H1 (cell line): ENCODE measurements at regions not wholly inside any gene's neighbourhood (a gene's known extent, or its start where the extent isn't known, plus 50 kb on each side); places are given as distances from the start of the nearest gene placed in this dataset.
"Not testable (repeated sequence)": the region's sequence is repeated elsewhere in the genome, so short reads cannot be mapped to it uniquely, and the experiment has no call there.

ENCODE experiments used
- CTCF ChIA-PET: fragments of 300-600 bp; sonication (Branson Sonifier 250); formaldehyde crosslinking; loops from one replicate; lab custom pipeline; 2021; ENCODE audit not compliant: partially characterized antibody; lab: Charles Lee
- POLR2A ChIA-PET: fragments of 300-600 bp; sonication (Branson Sonifier 250); formaldehyde crosslinking; loops from one replicate; lab custom pipeline; 2021; ENCODE audit warnings: inconsistent platforms; ENCODE audit not compliant: partially characterized antibody; lab: Charles Lee
- DNase-seq, 2 experiments: peaks; one replicate each; pipeline versions ENCODE4 v3.0.0 to v3.0.0-alpha.2; 2010 to 2022; ENCODE audit warnings: low spot score in 2 of 2, low read depth in 1 of 2, mixed read lengths in 1 of 2
- FAIRE-seq: peaks from 2 replicates; lab custom pipeline; 2011; peaks lifted over from hg19 to GRCh38; lab: Jason Lieb, UNC
- H2AFZ ChIP-seq: 2 replicates; pipeline ENCODE4 v1.8.1; 2012; ENCODE audit warnings: low read length, inconsistent platforms
- H2AK5ac ChIP-seq: 2 replicates; pipeline ENCODE4 v1.6.1; 2013; ENCODE audit warnings: low read depth, low read length
- H2BK120ac ChIP-seq: replicated peaks from 2 replicates; pipeline ENCODE3; 2013; ENCODE audit warnings: low read depth, low read length, inconsistent platforms
- H2BK12ac ChIP-seq: 2 replicates; pipeline ENCODE4 v1.6.1; 2013; ENCODE audit warnings: low read depth, low read length
- H2BK15ac ChIP-seq: 2 replicates; pipeline ENCODE4 v1.6.1; 2013; ENCODE audit warnings: low read length
- H2BK20ac ChIP-seq: 2 replicates; pipeline ENCODE4 v1.6.1; 2013; ENCODE audit warnings: low read length
- H2BK5ac ChIP-seq: 2 replicates; pipeline ENCODE4 v1.6.1; 2013; ENCODE audit warnings: low read depth, low read length
- H3K14ac ChIP-seq: 2 replicates; pipeline ENCODE4 v1.6.1; 2013; ENCODE audit warnings: inconsistent platforms; ENCODE audit not compliant: insufficient read length
- H3K18ac ChIP-seq: 2 replicates; pipeline ENCODE4 v1.6.1; 2013; ENCODE audit warnings: low read length; ENCODE audit errors: extremely low read depth
- H3K23ac ChIP-seq: 2 replicates; pipeline ENCODE4 v1.6.1; 2013; ENCODE audit warnings: inconsistent platforms; ENCODE audit not compliant: insufficient read length
- H3K23me2 ChIP-seq: 2 replicates; pipeline ENCODE4 v1.6.1; 2013; ENCODE audit warnings: low read depth, low read length
- H3K27ac ChIP-seq: 2 replicates; pipeline ENCODE4 v1.6.1; 2011; ENCODE audit warnings: low read depth, low read length, inconsistent platforms
- H3K27me3 ChIP-seq, 4 experiments: replicated peaks in 1 of 4; 1 replicate in 1 of 4; 2 replicates in 3 of 4; pipeline versions ENCODE4 v1.6.1 to v1.8.1; 2011 to 2013; ENCODE audit warnings: low read length in 3 of 4, mild to moderate bottlenecking in 3 of 4, inconsistent platforms in 2 of 4, mixed read lengths in 2 of 4, moderate library complexity in 1 of 4; ENCODE audit not compliant: control insufficient read depth in 3 of 4, insufficient read depth in 3 of 4; ENCODE audit errors: extremely low read depth in 1 of 4
- H3K36me3 ChIP-seq, 4 experiments: 2 replicates each; pipeline versions ENCODE4 v1.6.1 to v1.8.1; 2011 to 2013; ENCODE audit warnings: mild to moderate bottlenecking in 4 of 4, low read length in 3 of 4, moderate library complexity in 2 of 4, control low read depth in 1 of 4, inconsistent platforms in 1 of 4; ENCODE audit not compliant: insufficient read depth in 4 of 4, control insufficient read depth in 2 of 4
- H3K4ac ChIP-seq: replicated peaks from 2 replicates; pipeline ENCODE3; 2013; ENCODE audit warnings: low read length, low read depth, mixed read lengths, inconsistent platforms; ENCODE audit not compliant: insufficient read length
- H3K4me1 ChIP-seq, 4 experiments: replicated peaks in 1 of 4; 1 replicate in 1 of 4; 2 replicates in 3 of 4; pipeline versions ENCODE4 v1.6.1 to v1.8.1; 2011 to 2013; ENCODE audit warnings: low read length in 3 of 4, inconsistent platforms in 2 of 4, mixed read lengths in 1 of 4; ENCODE audit not compliant: insufficient read depth in 4 of 4, control insufficient read depth in 3 of 4
- H3K4me2 ChIP-seq, 2 experiments: 2 replicates each; pipeline versions ENCODE4 v1.6.1 to v1.8.1; 2011 to 2013; ENCODE audit warnings: low read depth in 2 of 2, low read length in 2 of 2, control low read depth in 1 of 2, inconsistent platforms in 1 of 2, mild to moderate bottlenecking in 1 of 2; ENCODE audit not compliant: insufficient read depth in 1 of 2
- H3K4me3 ChIP-seq, 4 experiments: fragments of 200-600, 300-600 bp in 1 of 4; sonication (generic), shearing (Covaris generic), sonication (Bioruptor Twin) in 1 of 4; 2 replicates each; pipeline versions ENCODE4 v1.5.1 to v1.8.1; 2011 to 2016; ENCODE audit warnings: low read length in 4 of 4, low read depth in 3 of 4, control low read depth in 2 of 4, inconsistent platforms in 2 of 4, mild to moderate bottlenecking in 2 of 4, mixed read lengths in 1 of 4, moderate library complexity in 1 of 4; ENCODE audit not compliant: insufficient read depth in 2 of 4; ENCODE audit errors: extremely low read depth in 1 of 4
- H3K56ac ChIP-seq: replicated peaks from 2 replicates; pipeline ENCODE3; 2013; ENCODE audit warnings: low read depth, mild to moderate bottlenecking, mixed read lengths, low read length, inconsistent platforms; ENCODE audit not compliant: insufficient read length
- H3K79me1 ChIP-seq: 2 replicates; pipeline ENCODE4 v1.6.1; 2013; ENCODE audit warnings: low read depth, low read length, control low read depth
- H3K79me2 ChIP-seq, 2 experiments: 2 replicates each; pipeline versions ENCODE4 v1.6.1 to v1.8.1; 2012 to 2013; ENCODE audit warnings: low read length in 2 of 2, mild to moderate bottlenecking in 2 of 2, inconsistent platforms in 1 of 2; ENCODE audit not compliant: insufficient read depth in 2 of 2, control insufficient read depth in 1 of 2
- H3K9ac ChIP-seq, 4 experiments: replicated peaks in 1 of 4; 1 replicate in 1 of 4; 2 replicates in 3 of 4; pipeline versions ENCODE4 v1.6.1 to v1.8.1; 2011 to 2013; ENCODE audit warnings: low read depth in 3 of 4, low read length in 3 of 4, control low read depth in 2 of 4, mild to moderate bottlenecking in 2 of 4, moderate library complexity in 2 of 4, inconsistent platforms in 1 of 4; ENCODE audit errors: extremely low read depth in 1 of 4
- H3K9me3 ChIP-seq, 2 experiments: 2 replicates each; pipeline versions ENCODE4 v1.6.1 to v1.8.1; 2012 to 2013; ENCODE audit warnings: mild to moderate bottlenecking in 2 of 2, moderate library complexity in 2 of 2, control low read depth in 1 of 2, inconsistent platforms in 1 of 2, low read depth in 1 of 2, low read length in 1 of 2, mixed read lengths in 1 of 2; ENCODE audit not compliant: insufficient read depth in 2 of 2
- H4K20me1 ChIP-seq, 2 experiments: replicated peaks in 1 of 2; 2 replicates each; pipeline versions ENCODE3 to v1.8.1; 2011 to 2013; ENCODE audit warnings: inconsistent platforms in 2 of 2, low read length in 2 of 2, mild to moderate bottlenecking in 1 of 2; ENCODE audit not compliant: insufficient read depth in 2 of 2, control insufficient read depth in 1 of 2
- H4K5ac ChIP-seq: 2 replicates; pipeline ENCODE4 v1.6.1; 2013; ENCODE audit warnings: low read length, low read depth, mixed read lengths, inconsistent platforms; ENCODE audit not compliant: insufficient read length
- H4K8ac ChIP-seq: 2 replicates; pipeline ENCODE4 v1.8.0; 2013; ENCODE audit warnings: mild to moderate bottlenecking, moderate library complexity, low read length, inconsistent platforms; ENCODE audit not compliant: insufficient read depth; ENCODE audit errors: extremely low read depth
- H4K91ac ChIP-seq: replicated peaks from 2 replicates; pipeline ENCODE3; 2013; ENCODE audit warnings: low read length, mixed read lengths, inconsistent platforms; ENCODE audit not compliant: insufficient read length
- WGBS, 2 experiments: shearing (Covaris generic) in 1 of 2; methylation state at CpG; one replicate each; pipeline versions ENCODE4 v1.1.6 to v1.1.7; 2013 to 2015; ENCODE audit warnings: low lambda C conversion rate in 2 of 2, mixed read lengths in 2 of 2, inconsistent platforms in 1 of 2, low coverage in 1 of 2, missing lambda C conversion rate in 1 of 2; ENCODE audit not compliant: insufficient replicate concordance in 2 of 2, insufficient coverage in 1 of 2, insufficient read length in 1 of 2; ENCODE audit errors: extremely low coverage in 1 of 2, missing lambda C conversion rate in 1 of 2; 5-methylcytosine and 5-hydroxymethylcytosine counted together

DNA sequence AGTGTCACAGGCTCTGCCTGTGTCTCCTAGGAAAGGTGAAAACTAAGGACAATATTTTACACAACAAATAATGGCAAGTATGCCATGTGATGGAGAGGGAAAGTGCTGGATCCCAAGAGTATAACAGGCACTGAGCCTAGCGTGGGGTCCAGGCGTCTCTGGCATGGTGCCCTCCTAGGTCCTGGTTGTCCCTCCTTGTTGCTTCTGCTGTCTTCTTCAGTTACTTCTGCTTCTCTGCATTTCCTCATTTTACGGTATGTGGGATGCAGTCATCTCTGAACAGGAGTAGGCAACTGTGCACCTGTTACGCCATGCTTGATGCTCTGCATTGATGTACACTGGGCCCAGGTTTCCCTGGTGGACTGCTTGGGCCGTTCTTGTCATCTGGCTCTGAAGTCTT lies 1480.8 kb downstream of the FOXD4L5 start:
- H3K79me2 ChIP-seq, H4K8ac ChIP-seq, H3K23ac ChIP-seq, H4K20me1 ChIP-seq, H2BK15ac ChIP-seq, DNase-seq, H2AK5ac ChIP-seq, H3K4ac ChIP-seq, H4K5ac ChIP-seq, H3K18ac ChIP-seq, H3K36me3 ChIP-seq, FAIRE-seq, H3K4me1 ChIP-seq, H3K27ac ChIP-seq, H3K9ac ChIP-seq, H3K27me3 ChIP-seq, H2BK20ac ChIP-seq, H3K4me2 ChIP-seq, H3K56ac ChIP-seq, H3K4me3 ChIP-seq, H3K14ac ChIP-seq, H3K23me2 ChIP-seq, H2BK120ac ChIP-seq, H3K79me1 ChIP-seq, CTCF ChIA-PET, POLR2A ChIA-PET, H2BK12ac ChIP-seq, H2AFZ ChIP-seq, H4K91ac ChIP-seq, H2BK5ac ChIP-seq: not testable (repeated sequence)
- WGBS, 2 experiments = 69% methylated on average over 5 of the region's 5 CpGs; no CpG with 5 or more reads in 1 of the 2 experiments
- H3K9me3 ChIP-seq = peaks cover 9 to 30% of the 10 kb centered on the region in 2 experiments; a peak in 3 of 4 replicates

DNA sequence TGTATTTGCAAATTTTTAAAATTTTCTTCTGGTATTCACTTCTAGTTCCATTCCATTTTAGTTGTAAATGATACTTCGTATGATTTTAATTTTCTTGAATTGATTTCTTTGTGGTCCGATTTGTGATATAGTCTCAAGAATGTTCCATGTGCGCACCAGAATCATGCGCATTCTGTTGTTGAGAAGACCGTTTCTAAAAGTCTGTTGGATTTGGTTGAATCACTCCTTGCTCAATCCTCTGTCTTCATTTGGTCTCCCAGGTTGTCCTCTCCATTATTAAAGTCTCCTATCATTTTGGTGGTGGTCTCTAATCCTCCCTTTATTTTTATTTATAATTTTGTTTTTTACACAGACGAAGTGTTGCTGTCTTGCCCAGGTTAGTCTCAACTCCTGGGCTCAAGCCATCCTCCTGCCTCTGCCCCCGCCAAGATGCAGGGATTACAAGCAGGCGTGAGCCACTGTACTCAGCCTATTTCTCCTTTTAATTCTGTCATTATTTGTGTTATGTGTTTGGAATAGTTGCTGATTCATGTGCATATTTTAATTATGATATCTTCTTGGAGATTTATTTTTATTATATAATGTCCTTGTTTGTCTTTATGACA lies 1490.8 kb downstream of the FOXD4L5 start:
- H4K20me1 ChIP-seq, H2BK12ac ChIP-seq, H3K79me1 ChIP-seq, H2BK5ac ChIP-seq, H3K56ac ChIP-seq, H3K18ac ChIP-seq, H2BK15ac ChIP-seq, H2AFZ ChIP-seq, H4K5ac ChIP-seq, H3K23ac ChIP-seq, CTCF ChIA-PET, POLR2A ChIA-PET, H4K91ac ChIP-seq, H3K23me2 ChIP-seq, FAIRE-seq, H4K8ac ChIP-seq, H2AK5ac ChIP-seq, H2BK20ac ChIP-seq, H3K4me2 ChIP-seq, H3K27me3 ChIP-seq, H3K36me3 ChIP-seq, H3K4me1 ChIP-seq, H3K27ac ChIP-seq, H3K14ac ChIP-seq, H3K4ac ChIP-seq, H3K9ac ChIP-seq, DNase-seq, H3K79me2 ChIP-seq, H3K4me3 ChIP-seq, H2BK120ac ChIP-seq: not testable (repeated sequence)
- H3K9me3 ChIP-seq = peaks cover 1 to 13% of the 10 kb centered on the region in 2 experiments
- 67% methylated on average over 8 of the region's 8 CpGs; no CpG with 5 or more reads in 1 of the 2 experiments for WGBS, 2 experiments
